ENCODE measurements at regions not wholly inside any gene's neighbourhood (a gene's known extent, or its start where the extent isn't known, plus 50 kb on each side); places are given as distances from the start of the nearest gene placed in this dataset.
A peak's percentile ranks its signal among the peaks of the same experiment; 100 is the strongest.

GRCh38 chrX:94107981-94108380, 434.0 kb downstream of the FAM133A start:
- peak in 2 of 6 experiments; percentile 8 to 31 for TF ChIP-seq CTCF (IDR thresholded peaks at IDR 0.05)
- TF ChIP-seq POLR2A (IDR thresholded peaks at IDR 0.05): no peak
